Breast epithelium (tissue), 4 donors: ENCODE measurements at regions not wholly inside any gene's neighbourhood (a gene's known extent, or its start where the extent isn't known, plus 50 kb on each side); places are given as distances from the start of the nearest gene placed in this dataset.

Experiments
- DNase-seq, 2 donors: peaks; one replicate each; pipeline ENCODE4 v3.0.0-alpha.2; 2019; ENCODE audit warnings: low spot score in 2 of 2
- H3K27ac ChIP-seq, 2 donors: fragments of 200-600 bp; sonication (generic) in 1 of 2; one replicate each; pipeline ENCODE4 v1.5.1; 2016 to 2019; ENCODE audit warnings: mild to moderate bottlenecking in 1 of 2
- H3K27me3 ChIP-seq, 2 donors: fragments of 200-600 bp; sonication (generic) in 1 of 2; one replicate each; pipeline versions ENCODE4 v1.5.1 to v1.6.0; 2017 to 2019; ENCODE audit warnings: control low read depth in 1 of 2, mild to moderate bottlenecking in 1 of 2
- H3K36me3 ChIP-seq: fragments of 200-600 bp; one replicate; pipeline ENCODE4 v1.5.1; 2019
- H3K4me1 ChIP-seq, 2 donors: fragments of 200-600 bp; sonication (generic); one replicate each; pipeline ENCODE4 v1.5.1; 2016 to 2019; ENCODE audit warnings: control low read depth in 1 of 2
- H3K4me3 ChIP-seq, 3 donors: fragments of 200-600 bp; sonication (generic); 1 replicate in 2 of 3; 2 replicates in 1 of 3; pipeline ENCODE4 v1.5.1; 2016 to 2019; ENCODE audit warnings: mild to moderate bottlenecking in 3 of 3, moderate library complexity in 2 of 3
- H3K9me3 ChIP-seq, 2 donors: fragments of 200-600 bp; sonication (generic) in 1 of 2; one replicate each; pipeline ENCODE4 v1.5.1; 2016 to 2019; ENCODE audit warnings: control low read depth in 1 of 2
- POLR2A ChIP-seq: fragments of 450-650 bp; IDR thresholded peaks from one replicate; pipeline ENCODE4 v1.6.1; 2016; ENCODE audit warnings: antibody characterized with exemption, mild to moderate bottlenecking, moderate library complexity
- POLR2AphosphoS5 ChIP-seq, 3 donors: sonication (generic); formaldehyde crosslinking; IDR thresholded peaks; one replicate each; pipeline ENCODE4 v1.6.1; 2017; ENCODE audit warnings: antibody characterized with exemption in 3 of 3
- intact Hi-C: fragments of 100-400 bp; cut with DNase I; formaldehyde crosslinking; loops from one replicate; pipeline ENCODE4 v1.15.1; 2023; ENCODE audit warnings: low total_unique reads
- TF ChIP-seq, protein P1 (sequence below), 3 donors: fragments of 450-650 bp; IDR thresholded peaks; one replicate each; pipeline ENCODE4 v1.5.1; 2016 to 2017; ENCODE audit warnings: antibody characterized with exemption in 3 of 3, mild to moderate bottlenecking in 3 of 3, moderate library complexity in 3 of 3

DNA sequence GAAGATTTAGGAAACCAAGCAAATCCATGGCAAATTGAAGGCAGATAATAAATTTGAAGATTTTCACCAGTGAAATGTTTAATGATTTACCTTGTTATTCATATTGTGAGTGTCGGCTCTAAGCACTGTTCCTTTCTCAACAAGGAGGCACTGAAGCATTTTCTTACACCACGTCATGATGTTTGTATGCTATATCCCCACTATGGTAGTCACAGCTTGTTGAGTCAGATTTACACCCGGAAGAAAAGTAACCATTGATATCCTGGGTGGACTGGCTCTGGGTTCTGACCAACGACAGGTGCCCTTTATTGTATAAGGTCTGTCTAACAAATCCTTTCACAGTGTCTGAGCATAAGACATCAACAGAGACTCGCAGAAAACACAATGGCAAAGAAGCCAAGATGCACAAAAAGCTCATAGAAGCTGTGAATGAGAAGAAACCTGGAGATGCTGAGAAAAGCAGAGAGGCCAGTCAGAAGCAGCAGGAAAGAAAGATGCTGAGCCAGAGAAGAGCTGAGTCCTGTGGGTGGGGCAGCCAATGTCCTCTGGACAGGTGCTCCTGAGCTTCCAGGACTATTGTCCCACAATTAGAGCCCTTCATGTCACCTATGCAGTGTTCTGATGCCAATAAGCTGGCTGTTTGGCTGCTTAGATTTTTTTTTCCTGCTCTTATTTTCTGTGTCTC, 49.7 kb upstream of the ARHGAP5 start:
- no peaks in the 10 kb centered on the region for H3K36me3 ChIP-seq
- H3K27me3 ChIP-seq = no peaks in the 10 kb centered on the region
- no peaks in the 10 kb centered on the region for H3K9me3 ChIP-seq
- no peaks in the 10 kb centered on the region for H3K4me1 ChIP-seq
- TF ChIP-seq, protein P1, sequence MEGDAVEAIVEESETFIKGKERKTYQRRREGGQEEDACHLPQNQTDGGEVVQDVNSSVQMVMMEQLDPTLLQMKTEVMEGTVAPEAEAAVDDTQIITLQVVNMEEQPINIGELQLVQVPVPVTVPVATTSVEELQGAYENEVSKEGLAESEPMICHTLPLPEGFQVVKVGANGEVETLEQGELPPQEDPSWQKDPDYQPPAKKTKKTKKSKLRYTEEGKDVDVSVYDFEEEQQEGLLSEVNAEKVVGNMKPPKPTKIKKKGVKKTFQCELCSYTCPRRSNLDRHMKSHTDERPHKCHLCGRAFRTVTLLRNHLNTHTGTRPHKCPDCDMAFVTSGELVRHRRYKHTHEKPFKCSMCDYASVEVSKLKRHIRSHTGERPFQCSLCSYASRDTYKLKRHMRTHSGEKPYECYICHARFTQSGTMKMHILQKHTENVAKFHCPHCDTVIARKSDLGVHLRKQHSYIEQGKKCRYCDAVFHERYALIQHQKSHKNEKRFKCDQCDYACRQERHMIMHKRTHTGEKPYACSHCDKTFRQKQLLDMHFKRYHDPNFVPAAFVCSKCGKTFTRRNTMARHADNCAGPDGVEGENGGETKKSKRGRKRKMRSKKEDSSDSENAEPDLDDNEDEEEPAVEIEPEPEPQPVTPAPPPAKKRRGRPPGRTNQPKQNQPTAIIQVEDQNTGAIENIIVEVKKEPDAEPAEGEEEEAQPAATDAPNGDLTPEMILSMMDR (IDR thresholded peaks at IDR 0.05) = no peak
- TF ChIP-seq POLR2A = no peak
- no peak for TF ChIP-seq POLR2AphosphoS5 (IDR thresholded peaks at IDR 0.05)
- peak overlapping the region in 1 of 2 donors; percentile 42 for H3K27ac ChIP-seq
- no peak for DNase-seq
- no peak overlapping the region for H3K4me3 ChIP-seq
- intact Hi-C loops = no loop called here
